Body of pancreas (tissue), 4 donors: ENCODE measurements at regions not wholly inside any gene's neighbourhood (a gene's known extent, or its start where the extent isn't known, plus 50 kb on each side); places are given as distances from the start of the nearest gene placed in this dataset.
"Not testable (repeated sequence)": the region's sequence is repeated elsewhere in the genome, so short reads cannot be mapped to it uniquely, and the experiment has no call there.

ENCODE experiments used
- ATAC-seq: fragments of 150-250 bp; one replicate; pipeline ENCODE4 v1.9.1; 2016
- DNase-seq, 4 donors: peaks; one replicate each; pipeline ENCODE4 v3.0.0-alpha.2; 2019
- H3K27ac ChIP-seq, 4 donors: fragments of 200-600 bp; sonication (generic); 1 replicate in 3 of 4; 2 replicates in 1 of 4; pipeline versions ENCODE4 v1.5.1 to v1.6.1; 2016 to 2019; ENCODE audit warnings: mild to moderate bottlenecking in 1 of 4, mixed read lengths in 1 of 4, moderate library complexity in 1 of 4
- H3K27me3 ChIP-seq, 2 donors: fragments of 200-600 bp; sonication (generic); one replicate each; pipeline ENCODE4 v1.6.0; 2016; ENCODE audit warnings: mild to moderate bottlenecking in 1 of 2
- H3K36me3 ChIP-seq, 2 donors: fragments of 200-600 bp; sonication (generic); replicated peaks in 1 of 2; 2 replicates each; pipeline ENCODE4 v1.5.1; 2016; ENCODE audit warnings: low read depth in 2 of 2; ENCODE audit not compliant: insufficient read depth in 1 of 2
- H3K4me1 ChIP-seq: fragments of 200-600 bp; sonication (generic); one replicate; pipeline ENCODE4 v1.6.0; 2016
- H3K4me3 ChIP-seq, 2 donors: fragments of 200-600 bp; sonication (generic); 1 replicate in 1 of 2; 2 replicates in 1 of 2; pipeline ENCODE4 v1.5.1; 2016 to 2019
- H3K9me3 ChIP-seq, 3 donors: fragments of 200-600 bp; sonication (generic); 1 replicate in 2 of 3; 2 replicates in 1 of 3; pipeline ENCODE4 v1.5.1; 2016
- CTCF ChIP-seq, 7 experiments: fragments of 450-650 bp in 4 of 7; fragments of 200-600 bp in 3 of 7; sonication (generic) in 3 of 7; IDR thresholded peaks; one replicate each; pipeline ENCODE4 v1.5.1; 2016 to 2019; ENCODE audit warnings: antibody characterized with exemption in 7 of 7
- POLR2A ChIP-seq, 3 donors: fragments of 450-650 bp; IDR thresholded peaks; one replicate each; pipeline ENCODE4 v1.6.1; 2016; ENCODE audit warnings: antibody characterized with exemption in 3 of 3, mild to moderate bottlenecking in 2 of 3
- WGBS, 2 donors: methylation state at CpG; one replicate each; pipeline ENCODE4 v1.1.5; 2017; 5-methylcytosine and 5-hydroxymethylcytosine counted together
- intact Hi-C: fragments of 100-400 bp; cut with DNase I; formaldehyde crosslinking; loops from one replicate; pipeline ENCODE4 v1.15.1; 2023

GRCh38 chr15:67936258-67936657 is 96.4 kb upstream of the RNU6-1 start:
- no peak for TF ChIP-seq CTCF (IDR thresholded peaks at IDR 0.05)
- no peak for TF ChIP-seq POLR2A (IDR thresholded peaks at IDR 0.05)
- intact Hi-C loops, result no loop called here
- 82 to 83% methylated on average over 5 of the region's 5 CpGs for WGBS, 2 donors

GRCh38 chr15:67937153-67937761 is 97.4 kb upstream of the RNU6-1 start:
- no peaks in the 10 kb centered on the region for H3K9me3 ChIP-seq
- no peak overlapping the region for H3K4me3 ChIP-seq
- H3K27me3 ChIP-seq, result no peaks in the 10 kb centered on the region
- TF ChIP-seq POLR2A (IDR thresholded peaks at IDR 0.05), result no peak
- no peak for TF ChIP-seq CTCF (IDR thresholded peaks at IDR 0.05)
- DNase-seq, result no peak
- H3K27ac ChIP-seq, result no peak overlapping the region
- intact Hi-C loops, result no loop called here
- WGBS, 2 donors, result 90 to 95% methylated on average over 1 to 3 of the region's 3 CpGs
- no peak for ATAC-seq
- no peaks in the 10 kb centered on the region for H3K4me1 ChIP-seq
- H3K36me3 ChIP-seq, result no peaks in the 10 kb centered on the region

More at GRCh38 chr15:67936258-67936657, 96.4 kb upstream of the RNU6-1 start:
- Histone ChIP-seq H3K36me3 (no peaks in the 10 kb centered on the region), H3K4me1 (no peaks in the 10 kb centered on the region), H3K27me3 (no peaks in the 10 kb centered on the region), H3K27ac (no peak overlapping the region), H3K9me3 (no peaks in the 10 kb centered on the region), H3K4me3 (no peak overlapping the region)
- ATAC-seq, result no peak
- no peak for DNase-seq

- WGBS, 2 donors, result 98 to 99% methylated on average over 5 of the region's 5 CpGs
- ATAC-seq, H3K4me1 ChIP-seq, H3K36me3 ChIP-seq, DNase-seq, intact Hi-C loops, H3K27ac ChIP-seq, H3K4me3 ChIP-seq, H3K9me3 ChIP-seq, H3K27me3 ChIP-seq: not testable (repeated sequence)
These were observed 99.3 kb upstream of the RNU6-1 start for GRCh38 chr15:67939179-67939578.

GRCh38 chr15:67939588-67940323 is 99.9 kb upstream of the RNU6-1 start:
- H3K4me1 ChIP-seq, DNase-seq, ATAC-seq, H3K36me3 ChIP-seq, intact Hi-C loops, H3K4me3 ChIP-seq, H3K9me3 ChIP-seq, H3K27ac ChIP-seq, H3K27me3 ChIP-seq: not testable (repeated sequence)
- 73 to 79% methylated on average over 5 of the region's 5 CpGs for WGBS, 2 donors

GRCh38 chr15:67940324-67940719 is 100.5 kb upstream of the RNU6-1 start:
- Histone ChIP-seq H3K9me3 (no peaks in the 10 kb centered on the region), H3K27me3 (no peaks in the 10 kb centered on the region), H3K27ac (no peak overlapping the region), H3K36me3 (no peaks in the 10 kb centered on the region), H3K4me3 (no peak overlapping the region), H3K4me1 (no peaks in the 10 kb centered on the region)
- 91 to 100% methylated on average over 1 of the region's 1 CpG for WGBS, 2 donors
- ATAC-seq (no peak), DNase-seq (no peak)
- intact Hi-C loops, result no loop called here
- TF ChIP-seq CTCF (IDR thresholded peaks at IDR 0.05) (no peak), POLR2A (IDR thresholded peaks at IDR 0.05) (no peak)
